Neural crest cell (in vitro differentiated cells): ENCODE measurements at regions not wholly inside any gene's neighbourhood (a gene's known extent, or its start where the extent isn't known, plus 50 kb on each side); places are given as distances from the start of the nearest gene placed in this dataset.

Experiments
- DNase-seq: peaks from one replicate; pipeline ENCODE4 v3.0.0; 2021; ENCODE audit warnings: low read depth, mixed read lengths, low spot score
- H3K27ac Mint-ChIP-seq: one replicate; pipeline ENCODE4 v1.8.0; 2021; ENCODE audit warnings: mild to moderate bottlenecking, mixed read lengths; ENCODE audit not compliant: unreplicated experiment
- H3K27me3 Mint-ChIP-seq: 2 replicates; pipeline ENCODE4 v1.8.0; 2021; ENCODE audit warnings: low read depth, mild to moderate bottlenecking, mixed read lengths
- H3K36me3 Mint-ChIP-seq: 2 replicates; pipeline ENCODE4 v1.8.0; 2021; ENCODE audit warnings: low read depth, mild to moderate bottlenecking, mixed read lengths
- H3K4me1 Mint-ChIP-seq: 2 replicates; pipeline ENCODE4 v1.8.0; 2021; ENCODE audit warnings: mixed read lengths
- H3K4me3 Mint-ChIP-seq: one replicate; pipeline ENCODE4 v1.8.0; 2021; ENCODE audit warnings: mild to moderate bottlenecking, mixed read lengths
- H3K9me3 Mint-ChIP-seq: 2 replicates; pipeline ENCODE4 v1.8.0; 2021; ENCODE audit warnings: mixed read lengths
- CTCF ChIP-seq: fragments of 200-600 bp; sonication (generic); conservative IDR thresholded peaks from 2 replicates; pipeline ENCODE4 v1.5.0; 2021; ENCODE audit warnings: antibody characterized with exemption, mild to moderate bottlenecking

DNA sequence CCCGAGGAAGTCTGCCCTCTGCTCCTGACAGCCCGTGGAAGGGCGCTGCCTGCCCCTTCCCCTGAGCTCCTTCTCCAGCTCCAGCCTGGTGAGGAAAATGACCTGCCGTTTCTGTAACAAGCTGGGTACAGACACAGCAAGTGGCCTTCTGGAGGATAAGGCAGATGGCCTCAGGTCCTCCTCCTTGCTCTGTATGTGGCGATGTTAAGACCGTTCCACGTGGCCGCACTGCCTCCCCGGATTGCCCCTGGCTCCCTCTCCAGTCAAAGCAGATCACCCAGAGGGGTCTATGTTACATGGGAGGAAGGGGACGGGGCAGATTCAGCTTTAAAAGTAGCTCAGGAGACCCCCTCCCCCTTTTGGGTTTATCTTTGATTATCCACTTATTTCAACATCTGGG is 80.3 kb upstream of the GATB start:
- Mint-ChIP-seq H3K4me1 (no peaks in the 10 kb centered on the region), H3K36me3 (no peaks in the 10 kb centered on the region), H3K9me3 (peaks cover 6% of the 10 kb centered on the region), H3K4me3 (no peak overlapping the region), H3K27ac (no peak overlapping the region), H3K27me3 (no peaks in the 10 kb centered on the region)
- TF ChIP-seq CTCF: no peak
- DNase-seq: no peak

DNA sequence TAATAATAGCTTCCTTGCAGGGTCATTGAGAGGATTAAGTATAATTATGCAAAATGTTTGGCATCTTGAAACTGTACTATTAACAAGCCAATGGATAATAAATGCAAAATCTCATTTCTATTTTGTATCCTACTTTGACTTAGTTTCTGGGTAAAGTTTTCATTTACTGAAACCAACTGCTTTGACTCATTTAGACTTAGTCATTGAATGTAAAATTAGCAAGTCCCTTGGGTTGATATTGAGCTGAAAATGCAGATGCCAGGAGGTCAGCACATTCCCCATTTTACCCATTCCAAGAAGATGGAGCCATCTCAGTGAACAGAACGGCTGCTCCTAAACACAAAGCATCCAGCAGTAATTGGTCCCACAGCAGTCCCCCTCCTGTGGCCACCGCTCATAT is 74.7 kb upstream of the GATB start:
- TF ChIP-seq CTCF: no peak

GRCh38 chr4:151833174-151833573 is 72.4 kb upstream of the GATB start:
- Mint-ChIP-seq H3K4me3 (no peak overlapping the region), H3K27me3 (no peaks in the 10 kb centered on the region), H3K36me3 (no peaks in the 10 kb centered on the region), H3K4me1 (no peaks in the 10 kb centered on the region), H3K9me3 (peaks cover 6% of the 10 kb centered on the region), H3K27ac (no peak overlapping the region)
- no peak for DNase-seq
- no peak for TF ChIP-seq CTCF

More for the DNA sequence above, 74.7 kb upstream of the GATB start:
- DNase-seq: no peak
- Mint-ChIP-seq H3K4me1 (no peaks in the 10 kb centered on the region), H3K27ac (no peak overlapping the region), H3K4me3 (no peak overlapping the region), H3K9me3 (peaks cover 6% of the 10 kb centered on the region), H3K36me3 (no peaks in the 10 kb centered on the region), H3K27me3 (no peaks in the 10 kb centered on the region)

DNA sequence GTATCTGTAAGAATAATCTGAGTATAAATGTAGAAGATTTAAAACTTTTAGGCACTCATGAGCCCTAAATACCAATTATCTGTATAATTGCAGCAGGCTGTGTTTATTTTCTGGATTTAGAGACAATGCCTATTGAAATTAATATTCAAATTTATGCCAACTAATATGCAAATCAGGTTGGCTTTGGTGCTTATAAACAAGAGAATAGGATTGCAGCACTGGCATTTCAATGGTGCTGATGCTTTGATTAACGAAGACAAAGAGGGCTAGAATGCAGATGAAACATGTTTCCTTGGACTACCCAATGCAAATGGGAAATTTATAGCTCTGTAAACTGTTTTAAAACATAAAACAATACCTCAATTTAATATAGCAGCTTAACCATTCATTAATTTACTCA is 70.7 kb upstream of the GATB start:
- no peaks in the 10 kb centered on the region for H3K4me1 Mint-ChIP-seq
- no peak overlapping the region for H3K4me3 Mint-ChIP-seq
- H3K27ac Mint-ChIP-seq: no peak overlapping the region
- no peaks in the 10 kb centered on the region for H3K36me3 Mint-ChIP-seq
- TF ChIP-seq CTCF: no peak
- DNase-seq: no peak
- H3K27me3 Mint-ChIP-seq: no peaks in the 10 kb centered on the region
- no peaks in the 10 kb centered on the region for H3K9me3 Mint-ChIP-seq

DNA sequence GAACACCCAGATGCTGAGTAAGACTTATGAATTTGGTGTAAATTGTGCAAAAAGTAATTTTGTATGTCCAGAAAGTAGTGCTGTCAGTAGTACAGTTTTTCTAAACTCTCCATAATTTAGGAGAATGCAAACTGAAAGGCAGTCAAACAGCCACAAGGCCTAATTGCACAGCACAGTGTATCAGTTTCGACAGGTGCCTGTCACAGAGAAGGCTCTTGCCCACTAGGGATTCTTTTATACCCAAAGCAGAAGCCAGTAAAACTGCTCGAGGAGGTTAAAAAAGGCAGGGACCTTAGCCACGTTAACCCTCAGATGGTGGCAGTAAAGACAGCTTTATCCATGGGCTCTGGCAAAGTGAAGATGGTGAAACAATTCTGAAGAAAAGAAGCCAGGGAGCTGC is 69.4 kb upstream of the GATB start:
- no peaks in the 10 kb centered on the region for H3K36me3 Mint-ChIP-seq
- no peak for TF ChIP-seq CTCF
- no peaks in the 10 kb centered on the region for H3K27me3 Mint-ChIP-seq
- H3K27ac Mint-ChIP-seq: no peak overlapping the region
- no peak for DNase-seq
- H3K4me1 Mint-ChIP-seq: no peaks in the 10 kb centered on the region
- no peaks in the 10 kb centered on the region for H3K9me3 Mint-ChIP-seq
- no peak overlapping the region for H3K4me3 Mint-ChIP-seq

GRCh38 chr4:151829309-151829708 is 68.5 kb upstream of the GATB start:
- Mint-ChIP-seq H3K36me3 (no peaks in the 10 kb centered on the region), H3K27ac (no peak overlapping the region), H3K9me3 (no peaks in the 10 kb centered on the region), H3K4me1 (no peaks in the 10 kb centered on the region), H3K27me3 (no peaks in the 10 kb centered on the region), H3K4me3 (no peak overlapping the region)
- TF ChIP-seq CTCF: no peak
- no peak for DNase-seq
